ENCODE measurements at regions not wholly inside any gene's neighbourhood (a gene's known extent, or its start where the extent isn't known, plus 50 kb on each side); places are given as distances from the start of the nearest gene placed in this dataset.

- TF ChIP-seq CTCF (IDR thresholded peaks at IDR 0.05 in 2 of 3, conservative IDR thresholded peaks at IDR 0.05 in 1 of 3; ENCODE audit: borderline replicate concordance in 1 of 3, insufficient read depth in 1 of 3, low read depth in 2 of 3, low read length in 2 of 3) (no peak), REST (IDR thresholded peaks at IDR 0.05; ENCODE audit: low read depth) (no peak), SRF (IDR thresholded peaks at IDR 0.05; ENCODE audit: low read depth) (no peak), EZH2phosphoT487 (IDR thresholded peaks at IDR 0.05; ENCODE audit: borderline replicate concordance) (no peak)
Observed at GRCh38 chr2:121010998-121011397, 274.0 kb downstream of the TFCP2L1 start (continued).

- intact Hi-C loops (cut with micrococcal nuclease): no loop called here
- TF ChIP-seq ELF1 (IDR thresholded peaks at IDR 0.05; ENCODE audit: borderline replicate concordance, low read depth): no peak
- TF ChIP-seq POLR2A (IDR thresholded peaks at IDR 0.05; ENCODE audit: borderline replicate concordance, extremely low read depth, insufficient read depth, insufficient read length): no peak
- TF ChIP-seq POLR2AphosphoS5 (IDR thresholded peaks at IDR 0.05; ENCODE audit: low read depth, low read length): no peak
- TF ChIP-seq SP1 (IDR thresholded peaks at IDR 0.05; ENCODE audit: low read depth): no peak
- TF ChIP-seq JUND (IDR thresholded peaks at IDR 0.05): no peak
- TF ChIP-seq CTCF (IDR thresholded peaks at IDR 0.05 in 2 of 3, conservative IDR thresholded peaks at IDR 0.05 in 1 of 3; ENCODE audit: borderline replicate concordance in 1 of 3, insufficient read depth in 1 of 3, low read depth in 2 of 3, low read length in 2 of 3): no peak
- TF ChIP-seq YY1 (IDR thresholded peaks at IDR 0.05; ENCODE audit: extremely low read depth, insufficient replicate concordance, low read depth, low read length): no peak
- TF ChIP-seq ZNF274 (IDR thresholded peaks at IDR 0.05; ENCODE audit: low read depth, low read length): no peak
- TF ChIP-seq CEBPB (IDR thresholded peaks at IDR 0.05; ENCODE audit: low read depth): no peak
- no peak for TF ChIP-seq ZBTB33 (IDR thresholded peaks at IDR 0.05; ENCODE audit: extremely low read depth, insufficient replicate concordance, low read length)
- no peak for TF ChIP-seq EGR1 (IDR thresholded peaks at IDR 0.05; ENCODE audit: low read depth)
- no peak for TF ChIP-seq SIN3A (IDR thresholded peaks at IDR 0.05; ENCODE audit: low read depth)
- TF ChIP-seq EZH2phosphoT487 (IDR thresholded peaks at IDR 0.05; ENCODE audit: borderline replicate concordance): no peak
- no peak for TF ChIP-seq EZH2 (IDR thresholded peaks at IDR 0.05)
Observed at GRCh38 chr2:121014876-121015275, 270.1 kb downstream of the TFCP2L1 start.

More at GRCh38 chr2:121014876-121015275, 270.1 kb downstream of the TFCP2L1 start:
- H3K27ac ChIP-seq (ENCODE audit: low read depth, low read length): no peak overlapping the region
- H3K79me2 ChIP-seq (ENCODE audit: insufficient read depth, low read length): no peaks in the 10 kb centered on the region
- H3K9me2 ChIP-seq (ENCODE audit: insufficient read depth): no peaks in the 10 kb centered on the region
- no peaks in the 10 kb centered on the region for H3K36me3 ChIP-seq (ENCODE audit: control insufficient read depth in 1 of 2, insufficient read depth in 2 of 2, low read length in 2 of 2)
- no peaks in the 10 kb centered on the region for H3K9me3 ChIP-seq (ENCODE audit: control insufficient read depth in 1 of 2, insufficient read depth in 1 of 2, low read depth in 1 of 2, low read length in 2 of 2)
- H2AFZ ChIP-seq (ENCODE audit: low read depth, low read length, poor library complexity, severe bottlenecking): no peak overlapping the region
- RAD21 ChIA-PET (ENCODE audit: low non-redundant PET in 1 of 2, low total read pairs in 2 of 2, uncharacterized antibody in 2 of 2, unreplicated experiment in 2 of 2): no interaction called here
- CTCF ChIA-PET: no interaction called here
- DNase-seq (ENCODE audit: low read depth, low spot score) (no peak), ATAC-seq (no peak)
- H3K4me2 ChIP-seq (ENCODE audit: low read length): no peak overlapping the region
- no peaks in the 10 kb centered on the region for H3K4me1 ChIP-seq (ENCODE audit: control insufficient read depth in 1 of 2, insufficient read depth in 2 of 2, low read length in 2 of 2)
- no peak overlapping the region for H3K9ac ChIP-seq (ENCODE audit: low read length)
- no peaks in the 10 kb centered on the region for H3K27me3 ChIP-seq (ENCODE audit: insufficient read depth, low read length)
- H4K20me1 ChIP-seq (ENCODE audit: insufficient read depth): no peaks in the 10 kb centered on the region
- H3K4me3 ChIP-seq (replicated peaks in 1 of 2; ENCODE audit: low read depth in 1 of 2, low read length in 2 of 2): no peak overlapping the region
- BruUV-seq (replicated peaks): no TSS peak
- POLR2A ChIA-PET: no interaction called here
